Medulla oblongata (tissue), 1 donor: ENCODE measurements at regions not wholly inside any gene's neighbourhood (a gene's known extent, or its start where the extent isn't known, plus 50 kb on each side); places are given as distances from the start of the nearest gene placed in this dataset.

Experiments
- DNase-seq: peaks from one replicate; pipeline ENCODE4 v3.0.0-alpha.2; 2015; ENCODE audit errors: extremely low spot score

DNA sequence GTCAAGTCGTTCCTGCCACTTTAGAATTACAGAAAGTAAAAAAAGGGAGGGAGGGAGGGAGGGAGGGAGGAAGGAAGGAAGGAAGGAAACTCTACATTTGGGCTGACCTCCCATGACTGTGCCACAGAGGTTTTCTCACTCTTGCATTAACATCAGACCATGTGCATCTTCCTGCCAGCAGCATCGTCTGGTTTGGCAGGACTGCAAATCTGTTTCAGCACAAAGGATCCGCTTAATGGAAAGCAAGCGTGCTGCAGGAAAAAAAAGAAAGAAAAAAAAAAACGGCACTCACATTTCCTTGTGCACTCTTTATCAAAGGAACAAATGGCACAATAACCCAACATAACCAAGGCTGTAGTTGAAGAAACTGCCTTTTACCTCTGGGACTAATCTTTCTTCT, 148.8 kb upstream of the HES1 start:
- no peak for DNase-seq

GRCh38 chr3:193989186-193989585, 146.8 kb upstream of the HES1 start:
- DNase-seq = no peak

DNA sequence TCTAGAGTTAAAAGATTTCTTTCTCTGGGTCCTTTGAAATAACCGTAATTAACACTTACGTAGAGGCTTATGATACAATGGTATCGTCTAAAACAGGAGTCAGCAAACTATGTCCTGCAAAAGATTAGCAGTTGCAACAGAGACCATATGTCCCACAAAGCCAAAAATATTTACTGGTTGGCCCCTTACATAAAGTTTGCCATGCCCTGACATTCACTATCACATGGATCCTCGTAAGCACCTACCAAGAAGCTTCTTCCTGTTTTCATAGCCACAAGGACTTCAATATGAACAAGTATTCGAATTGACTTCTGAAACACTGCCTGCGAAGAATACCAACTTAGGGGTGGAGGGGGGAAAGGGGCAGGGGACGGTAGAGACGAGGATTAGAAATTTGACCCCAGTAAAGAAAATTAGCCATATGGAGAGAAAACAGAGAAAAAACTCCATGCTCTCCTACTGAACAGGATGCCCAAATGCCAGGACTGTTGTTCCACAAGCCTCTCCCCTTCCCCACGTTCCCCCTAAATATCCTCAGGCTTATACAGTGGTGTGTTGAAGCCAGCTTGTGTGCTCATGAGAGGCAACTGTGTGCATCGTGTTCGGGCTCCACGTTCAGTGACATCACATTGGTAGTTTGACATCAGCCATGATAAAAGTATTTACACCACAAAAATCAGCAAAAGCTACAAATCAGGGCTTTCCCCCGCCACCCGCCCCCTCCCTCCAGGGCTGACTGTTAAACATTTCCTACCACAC, 144.1 kb upstream of the HES1 start:
- no peak for DNase-seq

GRCh38 chr3:193992425-193993037, 143.4 kb upstream of the HES1 start:
- DNase-seq = no peak

DNA sequence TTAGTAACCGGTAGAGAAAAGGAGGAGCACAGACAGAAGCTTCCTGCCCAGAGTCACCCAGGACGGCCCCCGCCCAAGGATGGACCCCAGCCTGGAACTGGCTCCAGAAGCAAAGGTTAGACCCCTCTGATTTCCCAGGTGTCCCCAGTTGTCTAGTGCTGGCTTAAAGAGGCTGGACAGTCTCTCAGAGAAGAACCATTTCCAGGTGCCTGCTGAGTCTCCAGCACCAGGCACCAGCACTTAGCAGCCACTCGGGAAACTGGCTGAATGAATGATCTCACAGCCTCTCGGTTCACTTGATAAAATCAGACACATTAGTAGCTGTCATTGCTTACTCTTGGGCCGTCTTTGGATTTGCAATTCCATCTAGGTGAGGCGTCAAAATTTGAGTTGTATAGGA, 139.7 kb upstream of the HES1 start:
- no peak for DNase-seq

DNA sequence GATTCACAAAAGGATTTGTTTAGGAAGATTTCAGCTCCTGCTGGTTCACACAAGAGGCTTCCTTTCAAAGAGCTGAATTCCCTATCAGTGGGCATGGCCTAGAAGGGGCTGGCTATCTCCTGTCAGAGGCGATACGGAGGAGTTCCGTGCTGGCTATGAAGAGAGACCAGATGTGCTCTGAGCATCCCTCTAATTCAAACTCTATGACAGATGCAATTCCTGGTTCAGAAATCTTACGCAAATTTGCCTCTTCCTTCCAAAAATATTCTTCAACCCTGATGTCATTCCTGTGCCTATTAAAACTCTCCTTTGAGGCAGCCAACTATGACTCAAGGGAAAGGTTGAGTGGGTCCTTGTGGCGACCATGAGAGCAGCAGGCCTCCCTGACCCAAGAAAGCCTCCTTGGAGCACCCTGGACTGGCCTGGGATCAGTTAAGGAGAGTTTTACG, 139.3 kb upstream of the HES1 start:
- no peak for DNase-seq

GRCh38 chr3:193997228-193998122, 138.5 kb upstream of the HES1 start:
- DNase-seq = no peak

GRCh38 chr3:193998123-193998448, 137.9 kb upstream of the HES1 start:
- DNase-seq = no peak

DNA sequence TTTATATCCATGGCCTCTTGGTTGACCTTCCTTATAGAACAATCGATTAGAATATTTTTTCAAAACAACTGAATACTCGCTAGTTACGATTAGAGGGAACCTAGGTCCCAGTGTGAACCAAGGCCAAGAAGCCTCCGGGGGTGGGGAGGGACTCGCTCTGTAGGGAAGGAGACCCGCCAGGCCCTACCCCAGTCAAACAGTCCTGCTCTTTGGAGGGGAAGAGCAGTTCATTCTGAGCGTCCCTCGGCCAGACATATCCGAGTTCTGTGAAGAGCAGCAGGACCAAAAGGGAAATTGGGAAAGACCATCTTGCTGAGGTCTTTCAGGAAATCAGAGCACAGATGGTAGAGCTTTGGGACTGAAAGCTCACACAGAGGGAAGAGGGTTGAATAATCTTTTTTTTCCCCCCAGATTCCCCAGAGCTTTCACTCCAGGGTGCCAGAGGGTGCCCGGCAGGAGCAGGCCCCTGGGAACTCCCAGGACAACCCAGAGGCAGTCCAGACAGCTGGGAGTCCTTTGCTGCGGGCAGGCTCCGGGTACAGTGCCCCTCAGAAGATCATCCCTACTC, 137.2 kb upstream of the HES1 start:
- DNase-seq = no peak

DNA sequence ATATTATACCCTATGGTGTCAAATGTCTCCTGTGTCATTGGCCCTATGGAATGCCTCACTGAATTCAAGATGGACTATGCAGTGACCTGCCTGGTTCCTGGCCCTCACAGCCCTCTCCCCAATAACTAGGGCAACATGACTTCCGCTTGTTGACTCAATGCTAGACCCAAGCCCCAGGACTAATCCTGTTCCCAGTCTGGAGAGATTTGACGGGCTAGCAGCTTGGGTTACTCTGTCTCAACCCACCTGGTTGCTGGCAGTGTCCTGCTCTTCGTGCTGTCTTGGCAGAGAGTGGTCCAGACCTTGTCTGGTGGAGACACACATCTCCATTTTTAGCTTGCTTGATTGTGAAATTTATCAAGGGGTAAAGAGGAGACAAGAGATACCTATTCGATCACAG, 135.8 kb upstream of the HES1 start:
- no peak for DNase-seq

- DNase-seq = no peak
Measured at GRCh38 chr3:194000712-194001111, 135.2 kb upstream of the HES1 start.

DNA sequence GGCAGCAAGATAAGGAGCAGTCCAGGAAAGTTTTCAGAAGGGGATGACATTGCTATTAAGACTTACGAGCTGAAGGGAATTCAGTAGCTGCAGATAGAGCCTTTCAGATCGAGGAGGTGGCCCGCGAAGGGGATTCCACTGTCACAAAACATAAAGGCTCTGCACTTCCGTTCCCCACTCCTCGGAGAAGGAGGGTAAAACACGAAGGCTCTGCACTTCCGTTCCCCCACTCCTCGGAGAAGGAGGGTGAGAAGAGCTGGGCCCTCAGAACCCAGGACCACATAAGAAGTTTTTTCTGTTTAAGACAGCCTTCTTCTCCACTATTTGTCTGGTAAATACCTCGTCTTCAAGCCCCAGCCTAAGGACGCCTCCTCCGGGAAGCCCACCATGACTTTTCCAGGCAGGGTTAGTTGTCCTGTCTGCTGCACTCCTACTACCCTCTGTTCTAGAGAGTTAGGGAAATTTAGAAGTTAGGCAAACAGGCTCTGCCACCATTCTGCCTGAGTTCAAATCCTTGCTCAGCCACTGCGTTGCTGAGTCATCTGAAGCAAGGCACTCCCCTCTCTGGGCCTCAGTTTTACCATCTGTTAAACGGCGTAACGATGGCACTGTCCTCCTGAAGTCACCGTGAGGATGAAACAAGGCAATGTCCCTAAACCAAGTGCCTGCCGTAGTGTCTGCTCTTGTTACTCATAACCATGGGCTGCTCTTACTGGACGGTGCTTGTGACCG, 134.1 kb upstream of the HES1 start:
- DNase-seq = no peak

DNA sequence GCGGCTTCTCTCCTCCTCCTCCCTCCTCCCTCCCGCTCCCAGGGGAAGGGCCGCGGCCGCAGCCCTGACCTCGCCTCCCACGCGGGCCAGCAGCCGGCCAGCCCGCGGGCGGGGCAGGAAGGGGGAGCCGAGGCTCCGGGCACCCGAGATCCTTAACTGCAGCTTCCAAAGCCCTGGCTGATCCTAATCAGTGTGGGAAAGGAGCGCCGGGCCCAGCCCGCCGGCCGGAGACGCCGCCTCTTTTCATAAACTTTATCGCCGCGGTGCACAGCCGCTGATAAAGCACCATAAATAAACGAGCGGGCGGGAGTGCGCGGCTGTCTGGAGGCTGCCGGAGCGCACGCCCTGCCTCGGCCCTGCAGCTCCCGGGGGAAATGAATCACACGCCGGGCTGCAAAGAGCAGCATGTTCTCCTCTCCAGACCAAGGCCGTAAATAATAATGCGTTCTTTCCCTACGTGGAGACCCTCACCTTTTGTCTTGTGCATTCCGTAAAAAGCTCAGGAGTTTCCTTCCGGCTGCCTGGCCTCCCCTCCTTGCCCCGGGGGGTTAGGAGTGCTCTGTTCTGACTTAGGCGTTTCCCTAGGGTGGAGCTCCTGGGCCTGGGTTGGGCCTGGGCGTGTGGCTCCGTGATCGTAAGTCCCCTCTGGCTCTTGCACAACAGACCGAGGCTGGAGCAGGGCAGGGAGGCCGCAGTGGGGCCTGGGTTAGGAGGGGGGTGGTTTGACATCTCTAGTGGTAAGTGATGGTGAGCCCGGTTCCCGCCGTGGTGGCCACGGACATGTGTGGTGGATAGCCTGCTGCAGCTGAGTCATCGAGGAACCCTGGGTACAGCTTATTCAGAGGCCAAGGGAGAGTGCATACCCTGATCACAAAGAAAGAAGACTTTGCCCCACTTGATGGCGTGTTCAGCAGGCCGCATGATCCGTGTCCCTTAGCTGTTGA, 132.6 kb upstream of the HES1 start:
- peak; percentile 52 for DNase-seq

GRCh38 chr3:194005930-194006501, 129.9 kb upstream of the HES1 start:
- DNase-seq = no peak

DNA sequence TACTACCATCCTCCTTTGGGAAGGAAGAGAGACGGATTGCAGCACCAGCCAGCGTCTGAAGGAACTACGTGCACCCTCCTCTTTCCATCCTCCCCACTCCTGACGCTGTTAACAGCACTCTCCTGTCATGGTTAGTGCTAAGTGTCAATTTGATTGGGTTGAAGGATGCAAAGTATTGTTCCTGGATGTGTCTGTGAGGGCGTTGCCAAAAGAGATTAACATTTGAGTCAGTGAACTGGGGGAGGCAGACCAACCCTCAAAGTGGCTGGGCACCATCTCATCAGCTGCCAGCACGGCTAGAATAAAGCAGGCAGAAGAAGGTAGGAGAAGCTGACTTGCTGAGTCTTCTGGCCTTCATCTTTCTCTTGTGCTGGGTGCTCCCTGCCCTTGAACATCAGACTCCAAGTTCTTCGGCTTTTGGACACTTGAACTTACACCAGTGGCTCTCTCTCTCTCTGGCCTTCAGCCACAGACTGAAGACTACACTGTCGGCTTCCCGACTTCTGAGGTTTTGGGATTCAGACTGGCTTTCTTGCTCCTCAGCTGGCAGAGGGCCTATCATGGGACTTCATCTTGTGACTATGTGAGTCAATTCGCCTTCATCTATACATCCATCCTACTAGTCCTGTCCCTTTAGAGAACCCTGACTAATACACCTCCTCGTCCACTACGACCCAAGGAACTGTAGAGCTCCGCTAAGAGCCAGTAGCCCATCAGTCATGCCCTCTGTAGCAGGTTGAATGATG, 128.2 kb upstream of the HES1 start:
- no peak for DNase-seq

DNA sequence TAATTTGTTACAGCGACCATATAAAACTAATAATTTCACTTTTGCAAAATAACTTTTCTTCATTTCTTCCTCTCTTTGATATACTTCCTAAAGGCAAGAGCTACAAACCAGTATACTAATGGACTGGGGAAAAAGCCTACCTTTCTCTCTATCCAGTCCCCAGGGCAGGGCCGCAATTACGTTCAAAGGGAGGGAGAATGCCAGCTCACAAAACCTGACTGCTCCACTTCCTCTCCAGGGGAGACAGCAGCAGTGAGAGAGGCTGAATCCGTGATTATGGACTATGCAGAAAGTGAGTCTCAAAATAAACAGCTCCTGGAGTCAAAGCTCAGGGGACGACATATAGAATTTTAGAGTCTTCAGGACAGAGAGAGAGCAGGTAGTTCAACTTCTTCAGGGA, 126.9 kb upstream of the HES1 start:
- no peak for DNase-seq

- no peak for DNase-seq
Measured at GRCh38 chr3:194009892-194010533, 125.9 kb upstream of the HES1 start.

GRCh38 chr3:194011807-194012206, 124.1 kb upstream of the HES1 start:
- DNase-seq = no peak

GRCh38 chr3:194013928-194014327, 122.0 kb upstream of the HES1 start:
- no peak for DNase-seq
